ENCODE measurements at regions not wholly inside any gene's neighbourhood (a gene's known extent, or its start where the extent isn't known, plus 50 kb on each side); places are given as distances from the start of the nearest gene placed in this dataset.

DNA sequence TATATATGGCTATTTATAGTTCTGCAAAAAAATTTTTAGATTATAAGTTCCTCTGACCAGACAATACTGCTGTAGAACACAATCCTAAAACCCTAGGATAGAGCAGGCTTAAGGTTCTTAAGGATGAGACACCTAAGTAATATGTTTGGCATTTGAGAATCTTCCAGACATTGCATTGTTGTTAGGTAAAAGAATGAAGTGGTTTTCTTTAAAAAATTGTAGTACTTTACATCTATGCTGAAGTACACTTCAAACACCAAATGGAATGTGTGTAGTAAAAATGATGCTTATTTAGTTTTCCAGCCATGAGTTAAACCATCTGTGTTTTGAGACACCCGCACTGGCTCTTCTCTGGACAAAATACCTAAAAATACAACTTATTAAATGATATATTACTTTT lies 857.7 kb downstream of the OTOL1 start:
- no peak for TF ChIP-seq CTCF (IDR thresholded peaks at IDR 0.05)
- Histone ChIP-seq H3K27me3 (no peaks in the 10 kb centered on the region), H3K4me3 (no peak overlapping the region), H3K4me1 (no peaks in the 10 kb centered on the region), H3K36me3 (no peaks in the 10 kb centered on the region), H3K9me3 (no peaks in the 10 kb centered on the region), H3K27ac (no peak overlapping the region)
- intact Hi-C loops (cut with DNase I; ENCODE audit: low total_unique reads), result no loop called here
- DNase-seq, result no peak

- intact Hi-C loops (cut with DNase I; ENCODE audit: low total_unique reads), result no loop called here
- Histone ChIP-seq H3K4me3 (no peak overlapping the region), H3K36me3 (no peaks in the 10 kb centered on the region), H3K4me1 (no peaks in the 10 kb centered on the region), H3K27me3 (no peaks in the 10 kb centered on the region), H3K9me3 (no peaks in the 10 kb centered on the region), H3K27ac (no peak overlapping the region)
- TF ChIP-seq CTCF (IDR thresholded peaks at IDR 0.05), result no peak
- no peak for DNase-seq
These were observed 868.6 kb downstream of the OTOL1 start for GRCh38 chr3:162365066-162365719.

GRCh38 chr3:162366166-162366766 lies 869.7 kb downstream of the OTOL1 start:
- Histone ChIP-seq H3K4me3 (no peak overlapping the region), H3K9me3 (no peaks in the 10 kb centered on the region), H3K27ac (no peak overlapping the region), H3K36me3 (no peaks in the 10 kb centered on the region), H3K4me1 (no peaks in the 10 kb centered on the region), H3K27me3 (no peaks in the 10 kb centered on the region)
- no peak for TF ChIP-seq CTCF (IDR thresholded peaks at IDR 0.05)
- DNase-seq, result no peak
- intact Hi-C loops (cut with DNase I; ENCODE audit: low total_unique reads), result no loop called here

GRCh38 chr3:162367429-162368260 lies 871.0 kb downstream of the OTOL1 start:
- no peak overlapping the region for H3K27ac ChIP-seq
- no peaks in the 10 kb centered on the region for H3K27me3 ChIP-seq
- no peak overlapping the region for H3K4me3 ChIP-seq
- no peak for DNase-seq
- TF ChIP-seq CTCF (IDR thresholded peaks at IDR 0.05), result no peak
- H3K9me3 ChIP-seq, result no peaks in the 10 kb centered on the region
- intact Hi-C loops (cut with DNase I; ENCODE audit: low total_unique reads), result no loop called here
- no peaks in the 10 kb centered on the region for H3K4me1 ChIP-seq
- H3K36me3 ChIP-seq, result no peaks in the 10 kb centered on the region

GRCh38 chr3:162368417-162368816 lies 871.8 kb downstream of the OTOL1 start:
- H3K27ac ChIP-seq, result no peak overlapping the region
- DNase-seq, result no peak

More at GRCh38 chr3:162368417-162368816, 871.8 kb downstream of the OTOL1 start:
- Histone ChIP-seq H3K4me3 (no peak overlapping the region), H3K36me3 (no peaks in the 10 kb centered on the region), H3K4me1 (no peaks in the 10 kb centered on the region), H3K27me3 (no peaks in the 10 kb centered on the region), H3K9me3 (no peaks in the 10 kb centered on the region)
- TF ChIP-seq CTCF (IDR thresholded peaks at IDR 0.05), result no peak
- intact Hi-C loops (cut with DNase I; ENCODE audit: low total_unique reads), result no loop called here

Measured in tibial artery (tissue), 4 donors.